ENCODE measurements at regions not wholly inside any gene's neighbourhood (a gene's known extent, or its start where the extent isn't known, plus 50 kb on each side); places are given as distances from the start of the nearest gene placed in this dataset.
A peak's percentile ranks its signal among the peaks of the same experiment; 100 is the strongest.
"Not testable (repeated sequence)": the region's sequence is repeated elsewhere in the genome, so short reads cannot be mapped to it uniquely, and the experiment has no call there.

DNA sequence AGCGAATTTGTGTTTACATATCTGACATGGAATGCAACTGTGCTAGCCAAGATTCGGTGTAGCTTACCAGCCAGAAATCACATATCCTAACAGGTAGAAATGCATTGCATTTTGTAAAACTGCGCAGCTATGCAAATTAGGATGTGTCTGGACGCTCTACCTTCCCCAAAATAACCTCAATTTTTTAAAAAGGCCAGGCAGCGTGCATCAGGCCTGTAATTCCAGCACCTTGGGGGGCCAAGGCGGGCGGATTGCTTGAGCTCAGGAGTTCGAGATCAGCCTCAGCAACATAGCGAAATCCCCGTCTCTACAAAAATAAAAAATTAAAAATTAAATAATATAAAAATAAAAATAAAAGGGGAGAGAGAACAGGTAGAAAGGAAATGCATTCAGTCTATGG lies 305.0 kb downstream of the TYW1 start:
- DNase-seq: no peak

DNA sequence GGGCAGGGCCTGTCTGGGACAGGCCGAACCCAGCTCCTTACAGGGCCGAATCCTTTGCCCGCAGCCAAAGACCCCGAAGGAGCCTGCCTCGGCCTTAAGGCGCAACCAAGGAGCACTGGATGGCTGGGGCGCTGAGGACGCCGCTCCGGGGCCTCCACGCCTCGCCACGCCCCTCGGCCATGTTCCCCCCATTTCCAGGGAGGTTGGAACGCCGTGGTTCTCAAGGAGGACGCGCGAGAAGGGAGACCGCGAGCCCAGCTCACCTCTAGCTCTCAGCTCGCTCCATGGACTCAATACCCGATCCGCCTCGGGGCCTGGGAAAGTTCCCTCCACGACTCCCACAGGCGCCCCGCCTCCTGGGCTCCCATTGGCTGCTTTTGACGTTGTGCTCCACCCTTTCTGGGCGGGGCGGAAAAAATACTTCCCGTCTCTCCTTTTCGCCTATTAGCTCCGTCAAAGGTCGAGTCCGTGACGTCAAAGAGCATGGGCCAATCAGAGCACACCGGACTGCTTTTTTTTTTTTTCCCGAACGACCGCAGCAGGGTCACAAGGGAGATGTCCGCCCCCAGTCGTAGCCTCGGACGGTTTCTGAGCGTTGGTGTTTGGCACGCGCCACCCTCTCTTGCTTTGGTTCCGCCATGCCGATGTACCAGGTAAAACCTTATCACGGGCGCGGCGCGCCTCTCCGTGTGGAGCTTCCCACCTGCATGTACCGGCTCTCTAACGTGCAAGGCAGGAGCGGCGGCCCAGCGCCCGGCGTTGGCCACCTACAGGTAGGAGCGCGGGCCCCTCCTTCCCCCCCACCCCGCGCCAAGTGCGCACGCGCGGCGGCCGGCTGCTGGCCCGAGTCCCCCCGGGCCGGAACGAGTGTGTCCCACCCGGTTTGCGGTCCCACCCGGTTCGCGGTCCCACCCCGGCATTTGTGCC lies 305.7 kb downstream of the TYW1 start:
- Histone ChIP-seq H3K27me3 (no peaks in the 10 kb centered on the region), H3K9me3 (no peaks in the 10 kb centered on the region), H3K4me3 (peak overlapping the region; percentile 79), H3K36me3 (no peaks in the 10 kb centered on the region)
- DNase-seq: peak; percentile 95

More for the DNA sequence above, 305.0 kb downstream of the TYW1 start:
- Histone ChIP-seq H3K9me3 (no peaks in the 10 kb centered on the region), H3K36me3 (no peaks in the 10 kb centered on the region), H3K4me3 (peak overlapping the region; percentile 79), H3K27me3 (no peaks in the 10 kb centered on the region)

GRCh38 chr7:67304846-67305245 lies 308.2 kb downstream of the TYW1 start:
- not testable (repeated sequence) for H3K27me3 ChIP-seq, H3K4me3 ChIP-seq, DNase-seq, H3K9me3 ChIP-seq, H3K36me3 ChIP-seq

- no peak for DNase-seq
- no peaks in the 10 kb centered on the region for H3K9me3 ChIP-seq
- H3K27me3 ChIP-seq: no peaks in the 10 kb centered on the region
- H3K36me3 ChIP-seq: peaks cover 7% of the 10 kb centered on the region
- no peak overlapping the region for H3K4me3 ChIP-seq
Observed at GRCh38 chr7:67306331-67306730, 309.7 kb downstream of the TYW1 start.

DNA sequence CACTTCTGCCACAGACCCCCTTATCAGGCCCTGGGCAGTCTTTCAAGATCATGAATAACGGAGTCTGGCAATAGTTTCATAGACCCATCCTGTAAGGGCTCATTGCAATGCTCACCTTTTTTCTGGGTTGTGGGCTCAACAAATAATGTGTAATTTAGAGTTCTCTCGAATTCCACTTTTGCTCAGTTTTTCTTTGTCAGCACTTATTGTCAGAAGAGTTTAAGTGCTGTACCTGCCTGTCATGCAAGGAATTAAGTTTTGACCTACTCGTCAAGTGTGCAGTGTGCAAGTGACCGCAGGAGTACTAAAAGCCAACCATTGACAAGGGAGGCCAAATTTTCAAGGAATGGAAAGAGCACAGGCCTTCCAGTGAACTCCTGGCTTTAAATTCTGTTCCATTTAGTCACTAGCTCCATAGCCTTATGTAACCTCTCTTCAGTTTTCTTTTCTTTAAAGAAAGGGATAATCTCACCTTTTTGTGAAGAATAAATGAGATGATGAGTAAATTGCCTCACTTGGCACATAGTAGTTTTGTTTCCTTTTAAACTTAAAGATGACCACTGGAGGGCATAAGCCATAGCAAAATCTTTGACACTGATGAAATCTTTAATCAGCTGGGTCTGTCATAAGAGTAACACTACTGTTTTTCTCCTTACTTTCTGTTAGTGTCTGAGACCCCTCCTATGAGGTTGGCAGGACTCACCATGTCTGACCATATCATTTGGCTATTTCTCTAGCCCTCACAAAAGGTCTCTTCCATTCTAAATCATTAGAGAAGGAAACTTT lies 313.3 kb downstream of the TYW1 start:
- Histone ChIP-seq H3K36me3 (peaks cover 11% of the 10 kb centered on the region), H3K27me3 (no peaks in the 10 kb centered on the region), H3K9me3 (no peaks in the 10 kb centered on the region), H3K4me3 (no peak overlapping the region)
- DNase-seq: no peak

- DNase-seq: no peak
- H3K4me3 ChIP-seq: no peak overlapping the region
- H3K36me3 ChIP-seq: peaks cover 11% of the 10 kb centered on the region
Observed at GRCh38 chr7:67311901-67312300, 315.3 kb downstream of the TYW1 start.

DNA sequence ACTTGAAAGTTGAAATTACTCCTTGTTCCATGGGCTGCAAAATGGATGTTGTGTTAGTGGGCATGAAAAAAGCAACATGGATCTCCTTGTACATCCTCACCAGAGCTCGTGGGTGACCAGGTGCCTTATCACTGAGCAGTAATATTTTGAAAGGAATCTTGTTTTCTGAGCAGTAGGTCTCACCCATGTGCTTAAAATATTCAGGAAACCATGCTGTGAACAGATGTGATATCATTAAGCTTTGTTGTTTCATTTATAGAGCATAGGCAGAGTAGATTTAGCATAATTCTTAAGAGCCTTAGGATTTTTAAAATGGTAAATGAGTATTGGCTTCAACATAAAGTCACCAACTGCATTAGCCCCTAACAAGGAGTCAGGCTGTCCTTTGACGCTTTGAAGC lies 316.6 kb downstream of the TYW1 start:
- no peak for DNase-seq
- Histone ChIP-seq H3K9me3 (no peaks in the 10 kb centered on the region), H3K36me3 (peaks cover 11% of the 10 kb centered on the region), H3K27me3 (no peaks in the 10 kb centered on the region), H3K4me3 (no peak overlapping the region)

More at GRCh38 chr7:67311901-67312300, 315.3 kb downstream of the TYW1 start:
- no peaks in the 10 kb centered on the region for H3K9me3 ChIP-seq
- no peaks in the 10 kb centered on the region for H3K27me3 ChIP-seq

DNA sequence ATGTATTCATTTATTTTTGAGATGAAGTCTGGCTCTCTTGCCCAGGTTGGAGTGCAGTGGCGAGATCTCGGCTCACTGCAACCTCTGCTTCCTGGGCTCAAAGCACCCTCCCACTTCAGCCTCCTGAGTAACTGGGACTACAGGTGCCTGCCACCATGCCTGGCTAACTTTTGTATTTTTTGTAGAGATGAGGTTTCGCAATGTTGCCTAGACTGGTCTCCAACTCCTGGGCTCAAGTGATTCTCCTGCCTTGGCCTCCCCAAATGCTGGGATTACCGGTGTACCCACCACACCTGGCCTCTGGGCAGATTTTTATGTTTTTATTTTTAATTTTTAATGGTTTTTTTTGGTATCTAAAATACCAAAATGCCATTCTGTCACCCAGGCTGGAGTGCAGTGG lies 320.3 kb downstream of the TYW1 start:
- not testable (repeated sequence) for H3K9me3 ChIP-seq, H3K36me3 ChIP-seq, H3K4me3 ChIP-seq, H3K27me3 ChIP-seq, DNase-seq

DNA sequence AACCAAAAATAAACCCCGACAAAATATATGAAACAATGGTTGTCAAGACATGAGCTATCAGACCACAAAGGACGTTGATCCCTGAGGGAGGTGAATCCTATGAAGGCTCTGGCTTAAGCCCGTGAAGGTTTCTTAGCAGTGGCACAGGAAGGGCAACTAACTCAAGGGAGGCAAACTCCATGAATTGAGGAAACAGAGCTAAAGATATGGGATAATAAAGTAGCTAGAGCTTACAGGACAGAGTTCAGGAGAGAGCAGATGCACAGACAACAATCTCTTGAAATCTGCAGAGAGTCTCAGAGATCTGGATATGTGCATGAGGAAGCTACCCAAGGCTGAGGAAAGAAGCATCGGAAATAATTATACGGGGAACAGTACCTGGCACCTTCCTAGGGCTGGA lies 331.6 kb downstream of the TYW1 start:
- H3K27me3 ChIP-seq, H3K36me3 ChIP-seq, H3K4me3 ChIP-seq, DNase-seq, H3K9me3 ChIP-seq: not testable (repeated sequence)

DNA sequence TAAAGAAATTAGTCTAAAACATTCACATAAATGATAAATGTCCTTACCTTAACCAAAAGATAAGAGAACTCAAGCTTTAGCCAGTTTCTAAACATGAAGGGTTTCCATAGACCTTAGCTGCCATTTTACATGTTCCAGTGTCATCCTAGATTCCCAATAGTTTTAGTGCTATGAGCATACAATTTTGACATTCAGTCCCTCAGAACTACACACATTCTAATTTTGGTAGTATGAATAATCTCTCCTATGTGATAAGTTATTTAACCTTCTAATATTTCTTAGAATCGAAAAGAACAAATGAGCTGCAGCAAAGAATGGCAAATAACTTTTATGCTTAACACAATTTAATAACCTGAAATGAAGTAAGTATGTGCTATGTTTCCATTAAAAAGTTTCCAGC lies 338.5 kb downstream of the TYW1 start:
- DNase-seq: not testable (repeated sequence)

DNA sequence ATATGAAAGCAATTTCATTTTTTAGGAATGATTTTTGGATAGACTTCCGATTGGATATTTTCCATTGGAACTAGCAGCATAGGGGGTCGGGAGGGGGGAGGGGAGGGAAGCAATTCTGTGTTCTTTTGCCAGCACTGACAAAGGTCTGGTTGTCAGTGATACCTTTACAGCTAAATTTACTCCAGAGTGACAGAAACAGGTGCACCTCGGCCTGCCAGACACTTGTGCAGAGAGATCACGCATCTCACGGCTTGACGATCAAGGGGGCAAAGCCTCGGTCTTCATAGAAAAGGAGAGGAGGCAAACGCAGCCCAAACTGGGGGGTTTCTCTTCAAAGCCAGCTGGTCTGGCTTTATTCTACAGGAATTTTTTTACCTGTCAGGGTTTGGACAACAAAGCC lies 339.0 kb downstream of the TYW1 start:
- H3K27me3 ChIP-seq, H3K36me3 ChIP-seq, DNase-seq, H3K4me3 ChIP-seq, H3K9me3 ChIP-seq: not testable (repeated sequence)

More for the DNA sequence above, 338.5 kb downstream of the TYW1 start:
- H3K36me3 ChIP-seq, H3K4me3 ChIP-seq, H3K27me3 ChIP-seq, H3K9me3 ChIP-seq: not testable (repeated sequence)

DNA sequence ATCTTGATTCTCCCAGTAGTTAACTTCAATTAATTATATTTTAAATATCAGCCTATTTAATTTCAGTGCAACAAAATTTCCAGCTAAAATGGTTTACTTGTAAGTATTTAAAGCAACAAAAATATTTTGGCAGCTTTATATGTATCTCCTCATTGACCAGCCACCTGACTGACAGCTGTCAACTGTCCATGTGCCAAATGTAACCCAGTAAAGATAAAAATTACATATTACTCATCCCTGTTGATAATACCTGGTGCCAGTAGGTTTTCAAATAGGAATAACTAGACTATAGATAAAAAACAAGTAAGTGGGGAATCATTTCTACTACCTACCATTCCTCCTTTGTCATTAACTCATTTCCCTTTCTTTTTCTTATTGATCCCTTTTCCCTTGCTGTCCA lies 341.9 kb downstream of the TYW1 start:
- not testable (repeated sequence) for H3K27me3 ChIP-seq, H3K36me3 ChIP-seq, H3K4me3 ChIP-seq, DNase-seq, H3K9me3 ChIP-seq

DNA sequence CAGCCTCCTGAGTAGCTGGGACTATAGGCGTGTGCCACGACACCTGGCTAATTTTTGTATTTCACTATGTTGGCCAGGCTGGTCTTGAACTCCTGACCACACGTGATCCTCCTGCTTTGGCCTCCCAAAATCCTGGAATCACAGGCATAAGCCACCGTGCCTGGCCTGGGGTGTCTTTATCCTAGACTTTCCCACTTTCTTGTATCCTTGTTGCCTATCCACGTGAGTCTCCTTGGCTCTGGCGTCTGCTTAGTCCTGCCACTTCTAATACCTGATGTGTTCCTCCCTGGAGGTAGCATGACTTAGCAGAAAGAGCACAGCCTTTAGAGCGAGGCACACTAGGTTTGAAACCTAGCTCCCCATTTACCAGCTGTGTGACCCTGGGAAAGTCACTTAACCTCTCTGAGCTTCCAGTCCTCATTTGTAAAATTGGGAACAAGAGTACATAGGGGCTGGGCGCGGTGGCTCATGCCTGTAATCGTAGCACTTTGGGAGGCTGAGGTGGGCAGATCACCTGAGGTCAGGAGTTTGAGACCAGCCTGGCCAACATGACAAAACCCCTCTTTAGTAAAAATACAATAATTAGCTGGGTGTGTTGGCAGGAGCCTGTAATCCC lies 344.6 kb downstream of the TYW1 start:
- no peak overlapping the region for H3K4me3 ChIP-seq
- H3K27me3 ChIP-seq: no peaks in the 10 kb centered on the region
- H3K9me3 ChIP-seq: no peaks in the 10 kb centered on the region
- DNase-seq: no peak
- H3K36me3 ChIP-seq: no peaks in the 10 kb centered on the region

- H3K36me3 ChIP-seq: no peaks in the 10 kb centered on the region
- no peak for DNase-seq
- H3K4me3 ChIP-seq: no peak overlapping the region
Observed at GRCh38 chr7:67343114-67343513, 346.5 kb downstream of the TYW1 start.

DNA sequence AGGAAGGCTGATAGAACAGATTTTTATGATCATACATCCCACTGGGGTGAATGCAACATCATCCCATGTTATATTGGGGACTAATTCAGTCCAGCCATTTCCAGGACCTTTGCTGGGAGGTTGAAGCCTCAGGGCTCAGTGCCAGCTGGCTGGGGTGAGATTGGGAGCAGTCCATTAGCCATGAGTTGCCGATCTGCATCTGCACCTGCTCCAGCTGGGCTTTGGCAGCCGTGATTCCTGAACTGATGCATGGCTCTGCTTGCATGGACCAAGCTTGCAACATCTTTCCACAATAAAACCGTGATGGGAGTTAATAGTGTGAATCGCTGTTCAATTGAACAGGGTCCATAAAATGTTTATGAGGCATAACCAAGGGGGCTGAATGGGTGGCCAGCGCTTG lies 346.9 kb downstream of the TYW1 start:
- Histone ChIP-seq H3K4me3 (no peak overlapping the region), H3K36me3 (no peaks in the 10 kb centered on the region), H3K9me3 (no peaks in the 10 kb centered on the region), H3K27me3 (no peaks in the 10 kb centered on the region)
- DNase-seq: no peak

More at GRCh38 chr7:67343114-67343513, 346.5 kb downstream of the TYW1 start:
- no peaks in the 10 kb centered on the region for H3K27me3 ChIP-seq
- no peaks in the 10 kb centered on the region for H3K9me3 ChIP-seq

- Histone ChIP-seq H3K36me3 (no peaks in the 10 kb centered on the region), H3K27me3 (no peaks in the 10 kb centered on the region), H3K4me3 (no peak overlapping the region), H3K9me3 (no peaks in the 10 kb centered on the region)
- no peak for DNase-seq
Observed at GRCh38 chr7:67344481-67345193, 348.0 kb downstream of the TYW1 start.

GRCh38 chr7:67346126-67346525 lies 349.5 kb downstream of the TYW1 start:
- Histone ChIP-seq H3K9me3 (no peaks in the 10 kb centered on the region), H3K36me3 (no peaks in the 10 kb centered on the region), H3K4me3 (no peak overlapping the region), H3K27me3 (no peaks in the 10 kb centered on the region)
- DNase-seq: no peak

Data from MG63 (cell line).